Vagina (tissue), 2 donors: ENCODE measurements at regions not wholly inside any gene's neighbourhood (a gene's known extent, or its start where the extent isn't known, plus 50 kb on each side); places are given as distances from the start of the nearest gene placed in this dataset.
A peak's percentile ranks its signal among the peaks of the same experiment; 100 is the strongest.

Source experiments
- DNase-seq, 2 donors: peaks; one replicate each; pipeline ENCODE4 v3.0.0-alpha.2; 2017; ENCODE audit errors: extremely low spot score in 2 of 2
- H3K27ac ChIP-seq: fragments of 200-600 bp; sonication (generic); one replicate; pipeline ENCODE4 v1.5.1; 2019
- H3K27me3 ChIP-seq: fragments of 200-600 bp; sonication (generic); one replicate; pipeline ENCODE4 v1.5.1; 2019
- H3K36me3 ChIP-seq, 2 donors: fragments of 200-600 bp; sonication (generic); one replicate each; pipeline ENCODE4 v1.5.1; 2017 to 2019
- H3K4me1 ChIP-seq: fragments of 200-600 bp; sonication (generic); one replicate; pipeline ENCODE4 v1.5.1; 2019
- H3K4me3 ChIP-seq, 2 donors: fragments of 200-600 bp; sonication (generic); 1 replicate in 1 of 2; 2 replicates in 1 of 2; pipeline ENCODE4 v1.5.1; 2016 to 2019
- H3K9me3 ChIP-seq: fragments of 200-600 bp; sonication (generic); one replicate; pipeline ENCODE4 v1.5.1; 2019
- POLR2A ChIP-seq, 2 donors: fragments of 450-650 bp; IDR thresholded peaks; one replicate each; pipeline ENCODE4 v1.6.1; 2017; ENCODE audit warnings: antibody characterized with exemption in 2 of 2, mild to moderate bottlenecking in 2 of 2, moderate library complexity in 2 of 2
- POLR2AphosphoS5 ChIP-seq, 2 donors: sonication (generic); formaldehyde crosslinking; IDR thresholded peaks; one replicate each; pipeline ENCODE4 v1.9.0; 2017; ENCODE audit warnings: antibody characterized with exemption in 2 of 2, mild to moderate bottlenecking in 2 of 2, low read depth in 1 of 2; ENCODE audit not compliant: insufficient read depth in 1 of 2
- intact Hi-C: fragments of 100-400 bp; cut with DNase I; formaldehyde crosslinking; loops from one replicate; pipeline ENCODE4 v1.15.1; 2023
- TF ChIP-seq, protein P1 (sequence below), 3 experiments: fragments of 450-650 bp in 2 of 3; fragments of 200-600 bp in 1 of 3; sonication (generic) in 1 of 3; IDR thresholded peaks; one replicate each; pipeline ENCODE4 v1.5.1; 2017 to 2019; ENCODE audit warnings: antibody characterized with exemption in 3 of 3, mild to moderate bottlenecking in 2 of 3, moderate library complexity in 2 of 3

DNA sequence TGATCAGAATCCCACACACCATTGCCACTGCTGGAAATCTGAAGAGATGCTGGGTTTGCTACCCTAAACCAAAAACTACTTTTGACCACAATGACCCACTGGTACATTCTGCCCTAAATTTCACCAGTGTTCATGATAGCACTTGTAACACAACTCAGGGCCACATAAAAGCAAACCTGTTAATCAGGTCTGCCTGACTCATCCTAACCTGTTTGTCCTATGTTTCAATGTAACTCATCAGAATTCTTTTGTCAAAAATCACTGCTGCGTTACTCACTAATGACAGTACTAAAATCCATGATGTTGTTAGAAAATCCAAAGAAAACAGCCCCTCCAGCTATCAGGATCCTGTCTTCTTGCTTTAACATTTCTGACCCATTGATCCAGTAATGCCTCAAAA, 55.6 kb upstream of the XCR1 start:
- TF ChIP-seq, protein P1, sequence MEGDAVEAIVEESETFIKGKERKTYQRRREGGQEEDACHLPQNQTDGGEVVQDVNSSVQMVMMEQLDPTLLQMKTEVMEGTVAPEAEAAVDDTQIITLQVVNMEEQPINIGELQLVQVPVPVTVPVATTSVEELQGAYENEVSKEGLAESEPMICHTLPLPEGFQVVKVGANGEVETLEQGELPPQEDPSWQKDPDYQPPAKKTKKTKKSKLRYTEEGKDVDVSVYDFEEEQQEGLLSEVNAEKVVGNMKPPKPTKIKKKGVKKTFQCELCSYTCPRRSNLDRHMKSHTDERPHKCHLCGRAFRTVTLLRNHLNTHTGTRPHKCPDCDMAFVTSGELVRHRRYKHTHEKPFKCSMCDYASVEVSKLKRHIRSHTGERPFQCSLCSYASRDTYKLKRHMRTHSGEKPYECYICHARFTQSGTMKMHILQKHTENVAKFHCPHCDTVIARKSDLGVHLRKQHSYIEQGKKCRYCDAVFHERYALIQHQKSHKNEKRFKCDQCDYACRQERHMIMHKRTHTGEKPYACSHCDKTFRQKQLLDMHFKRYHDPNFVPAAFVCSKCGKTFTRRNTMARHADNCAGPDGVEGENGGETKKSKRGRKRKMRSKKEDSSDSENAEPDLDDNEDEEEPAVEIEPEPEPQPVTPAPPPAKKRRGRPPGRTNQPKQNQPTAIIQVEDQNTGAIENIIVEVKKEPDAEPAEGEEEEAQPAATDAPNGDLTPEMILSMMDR (IDR thresholded peaks at IDR 0.05), result no peak
- no peak for TF ChIP-seq POLR2A (IDR thresholded peaks at IDR 0.05)
- TF ChIP-seq POLR2AphosphoS5 (IDR thresholded peaks at IDR 0.05; ENCODE audit: insufficient read depth in 1 of 2, low read depth in 1 of 2), result peak in 1 of 2 donors; percentile 62

GRCh38 chr3:46082021-46082420, 54.7 kb upstream of the XCR1 start:
- peak in 1 of 2 donors; percentile 6 for DNase-seq
- H3K9me3 ChIP-seq, result no peaks in the 10 kb centered on the region
- no peaks in the 10 kb centered on the region for H3K27me3 ChIP-seq
- no peak overlapping the region for H3K27ac ChIP-seq
- H3K36me3 ChIP-seq, result no peaks in the 10 kb centered on the region
- intact Hi-C loops, result no loop called here
- H3K4me3 ChIP-seq, result no peak overlapping the region
- H3K4me1 ChIP-seq, result peaks cover 51% of the 10 kb centered on the region
- TF ChIP-seq, protein P1 (IDR thresholded peaks at IDR 0.05), result no peak
- no peak for TF ChIP-seq POLR2AphosphoS5 (IDR thresholded peaks at IDR 0.05; ENCODE audit: insufficient read depth in 1 of 2, low read depth in 1 of 2)
- no peak for TF ChIP-seq POLR2A (IDR thresholded peaks at IDR 0.05)

More for the DNA sequence above, 55.6 kb upstream of the XCR1 start:
- Histone ChIP-seq H3K27ac (no peak overlapping the region), H3K9me3 (no peaks in the 10 kb centered on the region), H3K4me1 (peaks cover 51% of the 10 kb centered on the region), H3K4me3 (no peak overlapping the region), H3K36me3 (no peaks in the 10 kb centered on the region), H3K27me3 (no peaks in the 10 kb centered on the region)
- intact Hi-C loops, result no loop called here
- peak in 1 of 2 donors; percentile 34 for DNase-seq

GRCh38 chr3:46080969-46081345, 53.7 kb upstream of the XCR1 start:
- no peak overlapping the region for H3K4me3 ChIP-seq
- H3K36me3 ChIP-seq, result no peaks in the 10 kb centered on the region
- TF ChIP-seq, protein P1 (IDR thresholded peaks at IDR 0.05), result no peak
- TF ChIP-seq POLR2AphosphoS5 (IDR thresholded peaks at IDR 0.05; ENCODE audit: insufficient read depth in 1 of 2, low read depth in 1 of 2) (no peak), POLR2A (IDR thresholded peaks at IDR 0.05) (no peak)
- intact Hi-C loops, result no loop called here
- H3K9me3 ChIP-seq, result no peaks in the 10 kb centered on the region
- DNase-seq, result peak in 1 of 2 donors; percentile 40
- peak overlapping the region; percentile 66 for H3K27ac ChIP-seq
- H3K27me3 ChIP-seq, result no peaks in the 10 kb centered on the region
- peaks cover 46% of the 10 kb centered on the region for H3K4me1 ChIP-seq

- no peaks in the 10 kb centered on the region for H3K9me3 ChIP-seq
Measured at GRCh38 chr3:46080124-46080968, 53.1 kb upstream of the XCR1 start.

More at GRCh38 chr3:46080124-46080968, 53.1 kb upstream of the XCR1 start:
- Histone ChIP-seq H3K27ac (peak overlapping the region; percentile 66), H3K27me3 (no peaks in the 10 kb centered on the region), H3K4me1 (peaks cover 40% of the 10 kb centered on the region), H3K4me3 (no peak overlapping the region), H3K36me3 (no peaks in the 10 kb centered on the region)
- TF ChIP-seq, protein P1 (IDR thresholded peaks at IDR 0.05), result no peak
- TF ChIP-seq POLR2AphosphoS5 (IDR thresholded peaks at IDR 0.05; ENCODE audit: insufficient read depth in 1 of 2, low read depth in 1 of 2) (no peak), POLR2A (IDR thresholded peaks at IDR 0.05) (no peak)
- DNase-seq, result peak; percentile 64 to 65
- intact Hi-C loops, result no loop called here
